H1 (cell line): ENCODE measurements at regions not wholly inside any gene's neighbourhood (a gene's known extent, or its start where the extent isn't known, plus 50 kb on each side); places are given as distances from the start of the nearest gene placed in this dataset.

Experiments used
- CTCF ChIA-PET: fragments of 300-600 bp; sonication (Branson Sonifier 250); formaldehyde crosslinking; loops from one replicate; lab custom pipeline; 2021; ENCODE audit not compliant: partially characterized antibody; lab: Charles Lee
- POLR2A ChIA-PET: fragments of 300-600 bp; sonication (Branson Sonifier 250); formaldehyde crosslinking; loops from one replicate; lab custom pipeline; 2021; ENCODE audit warnings: inconsistent platforms; ENCODE audit not compliant: partially characterized antibody; lab: Charles Lee
- DNase-seq, 2 experiments: peaks; one replicate each; pipeline versions ENCODE4 v3.0.0 to v3.0.0-alpha.2; 2010 to 2022; ENCODE audit warnings: low spot score in 2 of 2, low read depth in 1 of 2, mixed read lengths in 1 of 2
- FAIRE-seq: peaks from 2 replicates; lab custom pipeline; 2011; peaks lifted over from hg19 to GRCh38; lab: Jason Lieb, UNC
- H2AFZ ChIP-seq: 2 replicates; pipeline ENCODE4 v1.8.1; 2012; ENCODE audit warnings: low read length, inconsistent platforms
- H2AK5ac ChIP-seq: 2 replicates; pipeline ENCODE4 v1.6.1; 2013; ENCODE audit warnings: low read depth, low read length
- H2BK120ac ChIP-seq: replicated peaks from 2 replicates; pipeline ENCODE3; 2013; ENCODE audit warnings: low read depth, low read length, inconsistent platforms
- H2BK12ac ChIP-seq: 2 replicates; pipeline ENCODE4 v1.6.1; 2013; ENCODE audit warnings: low read depth, low read length
- H2BK15ac ChIP-seq: 2 replicates; pipeline ENCODE4 v1.6.1; 2013; ENCODE audit warnings: low read length
- H2BK20ac ChIP-seq: 2 replicates; pipeline ENCODE4 v1.6.1; 2013; ENCODE audit warnings: low read length
- H2BK5ac ChIP-seq: 2 replicates; pipeline ENCODE4 v1.6.1; 2013; ENCODE audit warnings: low read depth, low read length
- H3K14ac ChIP-seq: 2 replicates; pipeline ENCODE4 v1.6.1; 2013; ENCODE audit warnings: inconsistent platforms; ENCODE audit not compliant: insufficient read length
- H3K18ac ChIP-seq: 2 replicates; pipeline ENCODE4 v1.6.1; 2013; ENCODE audit warnings: low read length; ENCODE audit errors: extremely low read depth
- H3K23ac ChIP-seq: 2 replicates; pipeline ENCODE4 v1.6.1; 2013; ENCODE audit warnings: inconsistent platforms; ENCODE audit not compliant: insufficient read length
- H3K23me2 ChIP-seq: 2 replicates; pipeline ENCODE4 v1.6.1; 2013; ENCODE audit warnings: low read depth, low read length
- H3K27ac ChIP-seq: 2 replicates; pipeline ENCODE4 v1.6.1; 2011; ENCODE audit warnings: low read depth, low read length, inconsistent platforms
- H3K27me3 ChIP-seq, 4 experiments: replicated peaks in 1 of 4; 1 replicate in 1 of 4; 2 replicates in 3 of 4; pipeline versions ENCODE4 v1.6.1 to v1.8.1; 2011 to 2013; ENCODE audit warnings: low read length in 3 of 4, mild to moderate bottlenecking in 3 of 4, inconsistent platforms in 2 of 4, mixed read lengths in 2 of 4, moderate library complexity in 1 of 4; ENCODE audit not compliant: control insufficient read depth in 3 of 4, insufficient read depth in 3 of 4; ENCODE audit errors: extremely low read depth in 1 of 4
- H3K36me3 ChIP-seq, 4 experiments: 2 replicates each; pipeline versions ENCODE4 v1.6.1 to v1.8.1; 2011 to 2013; ENCODE audit warnings: mild to moderate bottlenecking in 4 of 4, low read length in 3 of 4, moderate library complexity in 2 of 4, control low read depth in 1 of 4, inconsistent platforms in 1 of 4; ENCODE audit not compliant: insufficient read depth in 4 of 4, control insufficient read depth in 2 of 4
- H3K4ac ChIP-seq: replicated peaks from 2 replicates; pipeline ENCODE3; 2013; ENCODE audit warnings: low read length, low read depth, mixed read lengths, inconsistent platforms; ENCODE audit not compliant: insufficient read length
- H3K4me1 ChIP-seq, 4 experiments: replicated peaks in 1 of 4; 1 replicate in 1 of 4; 2 replicates in 3 of 4; pipeline versions ENCODE4 v1.6.1 to v1.8.1; 2011 to 2013; ENCODE audit warnings: low read length in 3 of 4, inconsistent platforms in 2 of 4, mixed read lengths in 1 of 4; ENCODE audit not compliant: insufficient read depth in 4 of 4, control insufficient read depth in 3 of 4
- H3K4me2 ChIP-seq, 2 experiments: 2 replicates each; pipeline versions ENCODE4 v1.6.1 to v1.8.1; 2011 to 2013; ENCODE audit warnings: low read depth in 2 of 2, low read length in 2 of 2, control low read depth in 1 of 2, inconsistent platforms in 1 of 2, mild to moderate bottlenecking in 1 of 2; ENCODE audit not compliant: insufficient read depth in 1 of 2
- H3K4me3 ChIP-seq, 4 experiments: fragments of 200-600, 300-600 bp in 1 of 4; sonication (generic), shearing (Covaris generic), sonication (Bioruptor Twin) in 1 of 4; 2 replicates each; pipeline versions ENCODE4 v1.5.1 to v1.8.1; 2011 to 2016; ENCODE audit warnings: low read length in 4 of 4, low read depth in 3 of 4, control low read depth in 2 of 4, inconsistent platforms in 2 of 4, mild to moderate bottlenecking in 2 of 4, mixed read lengths in 1 of 4, moderate library complexity in 1 of 4; ENCODE audit not compliant: insufficient read depth in 2 of 4; ENCODE audit errors: extremely low read depth in 1 of 4
- H3K56ac ChIP-seq: replicated peaks from 2 replicates; pipeline ENCODE3; 2013; ENCODE audit warnings: low read depth, mild to moderate bottlenecking, mixed read lengths, low read length, inconsistent platforms; ENCODE audit not compliant: insufficient read length
- H3K79me1 ChIP-seq: 2 replicates; pipeline ENCODE4 v1.6.1; 2013; ENCODE audit warnings: low read depth, low read length, control low read depth
- H3K79me2 ChIP-seq, 2 experiments: 2 replicates each; pipeline versions ENCODE4 v1.6.1 to v1.8.1; 2012 to 2013; ENCODE audit warnings: low read length in 2 of 2, mild to moderate bottlenecking in 2 of 2, inconsistent platforms in 1 of 2; ENCODE audit not compliant: insufficient read depth in 2 of 2, control insufficient read depth in 1 of 2
- H3K9ac ChIP-seq, 4 experiments: replicated peaks in 1 of 4; 1 replicate in 1 of 4; 2 replicates in 3 of 4; pipeline versions ENCODE4 v1.6.1 to v1.8.1; 2011 to 2013; ENCODE audit warnings: low read depth in 3 of 4, low read length in 3 of 4, control low read depth in 2 of 4, mild to moderate bottlenecking in 2 of 4, moderate library complexity in 2 of 4, inconsistent platforms in 1 of 4; ENCODE audit errors: extremely low read depth in 1 of 4
- H3K9me3 ChIP-seq, 2 experiments: 2 replicates each; pipeline versions ENCODE4 v1.6.1 to v1.8.1; 2012 to 2013; ENCODE audit warnings: mild to moderate bottlenecking in 2 of 2, moderate library complexity in 2 of 2, control low read depth in 1 of 2, inconsistent platforms in 1 of 2, low read depth in 1 of 2, low read length in 1 of 2, mixed read lengths in 1 of 2; ENCODE audit not compliant: insufficient read depth in 2 of 2
- H4K20me1 ChIP-seq, 2 experiments: replicated peaks in 1 of 2; 2 replicates each; pipeline versions ENCODE3 to v1.8.1; 2011 to 2013; ENCODE audit warnings: inconsistent platforms in 2 of 2, low read length in 2 of 2, mild to moderate bottlenecking in 1 of 2; ENCODE audit not compliant: insufficient read depth in 2 of 2, control insufficient read depth in 1 of 2
- H4K5ac ChIP-seq: 2 replicates; pipeline ENCODE4 v1.6.1; 2013; ENCODE audit warnings: low read length, low read depth, mixed read lengths, inconsistent platforms; ENCODE audit not compliant: insufficient read length
- H4K8ac ChIP-seq: 2 replicates; pipeline ENCODE4 v1.8.0; 2013; ENCODE audit warnings: mild to moderate bottlenecking, moderate library complexity, low read length, inconsistent platforms; ENCODE audit not compliant: insufficient read depth; ENCODE audit errors: extremely low read depth
- H4K91ac ChIP-seq: replicated peaks from 2 replicates; pipeline ENCODE3; 2013; ENCODE audit warnings: low read length, mixed read lengths, inconsistent platforms; ENCODE audit not compliant: insufficient read length
- BRCA1 ChIP-seq: IDR thresholded peaks from 2 replicates; pipeline ENCODE4 v1.6.1; 2012; ENCODE audit warnings: low read depth, low read length, improper control_type of control experiment
- CEBPB ChIP-seq: IDR thresholded peaks from 2 replicates; pipeline ENCODE4 v1.6.1; 2012; ENCODE audit warnings: low read depth, low read length
- CHD2 ChIP-seq: IDR thresholded peaks from 2 replicates; pipeline ENCODE4 v1.6.1; 2012; ENCODE audit warnings: low read length, improper control_type of control experiment
- CTBP2 ChIP-seq: IDR thresholded peaks from 2 replicates; pipeline ENCODE4 v1.7.0; 2011; ENCODE audit warnings: borderline replicate concordance, mild to moderate bottlenecking, moderate library complexity, mixed read lengths, low read length; ENCODE audit not compliant: insufficient read depth, insufficient read length
- EZH2 ChIP-seq: fragments of 200-600 bp; sonication (generic); IDR thresholded peaks from 2 replicates; pipeline ENCODE4 v1.7.1; 2012; ENCODE audit warnings: low read depth, mild to moderate bottlenecking, moderate library complexity, low read length, inconsistent platforms; ENCODE audit not compliant: severe bottlenecking
- HDAC2 ChIP-seq, 2 experiments: fragments of 300-600 bp in 1 of 2; sonication (generic) in 1 of 2; IDR thresholded peaks; 2 replicates each; pipeline ENCODE4 v1.6.1; 2011 to 2012; ENCODE audit warnings: low read depth in 2 of 2, low read length in 2 of 2, mild to moderate bottlenecking in 2 of 2, moderate library complexity in 2 of 2, borderline replicate concordance in 1 of 2, inconsistent platforms in 1 of 2
- JUND ChIP-seq: IDR thresholded peaks from 2 replicates; pipeline ENCODE4 v1.6.1; 2011; ENCODE audit warnings: mild to moderate bottlenecking, improper control_type of control experiment, low read length
- KDM5A ChIP-seq: fragments of 200-600 bp; IDR thresholded peaks from 2 replicates; pipeline ENCODE4 v1.7.1; 2012; ENCODE audit warnings: mild to moderate bottlenecking, low read length, inconsistent platforms, mixed read lengths
- RBBP5 ChIP-seq: IDR thresholded peaks from 2 replicates; pipeline ENCODE4 v1.7.1; 2012; ENCODE audit warnings: low read depth, mild to moderate bottlenecking, inconsistent platforms, low read length, moderate library complexity, borderline replicate concordance
- SIN3A ChIP-seq, 2 experiments: IDR thresholded peaks in 1 of 2; conservative IDR thresholded peaks in 1 of 2; 2 replicates each; pipeline ENCODE4 v1.6.1; 2011 to 2012; ENCODE audit warnings: low read length in 2 of 2, improper control_type of control experiment in 1 of 2, low read depth in 1 of 2, mild to moderate bottlenecking in 1 of 2
- WGBS, 2 experiments: shearing (Covaris generic) in 1 of 2; methylation state at CpG; one replicate each; pipeline versions ENCODE4 v1.1.6 to v1.1.7; 2013 to 2015; ENCODE audit warnings: low lambda C conversion rate in 2 of 2, mixed read lengths in 2 of 2, inconsistent platforms in 1 of 2, low coverage in 1 of 2, missing lambda C conversion rate in 1 of 2; ENCODE audit not compliant: insufficient replicate concordance in 2 of 2, insufficient coverage in 1 of 2, insufficient read length in 1 of 2; ENCODE audit errors: extremely low coverage in 1 of 2, missing lambda C conversion rate in 1 of 2; 5-methylcytosine and 5-hydroxymethylcytosine counted together
- TF ChIP-seq, protein P1 (sequence below): IDR thresholded peaks from 2 replicates; pipeline ENCODE4 v1.6.1; 2012; ENCODE audit warnings: low read length, inconsistent platforms
- TF ChIP-seq, protein P2 (sequence below): IDR thresholded peaks from 2 replicates; pipeline ENCODE4 v1.6.1; 2011; ENCODE audit warnings: low read depth, mild to moderate bottlenecking, low read length; ENCODE audit not compliant: insufficient read depth

DNA sequence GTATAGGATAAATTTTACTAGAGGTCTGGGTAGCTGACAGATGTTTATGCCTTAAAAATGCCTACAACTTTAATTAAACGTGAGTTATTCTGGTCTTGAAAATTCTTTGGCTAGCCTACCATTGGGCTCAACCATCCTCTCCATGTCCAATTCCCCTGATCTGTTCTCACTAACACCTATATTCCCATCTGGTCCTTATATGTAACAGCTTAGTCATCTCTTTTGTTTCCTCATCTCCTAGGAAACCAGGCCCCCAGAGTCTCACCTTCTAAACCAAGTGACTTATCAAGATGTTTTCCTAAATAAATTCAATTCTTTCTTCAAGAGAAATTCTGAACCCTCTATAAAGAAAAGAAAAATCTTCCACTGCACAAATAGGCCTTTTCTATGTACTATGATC is 148.5 kb downstream of the TTC32 start:
- no peaks in the 10 kb centered on the region for H3K36me3 ChIP-seq
- no peak overlapping the region for H3K4me3 ChIP-seq
- H4K5ac ChIP-seq, result no peak overlapping the region
- H3K23me2 ChIP-seq, result no peaks in the 10 kb centered on the region
- no peak overlapping the region for H3K18ac ChIP-seq
- POLR2A ChIA-PET, result no interaction called here
- H2AFZ ChIP-seq, result no peak overlapping the region
- no peaks in the 10 kb centered on the region for H3K27me3 ChIP-seq
- CTCF ChIA-PET, result interaction anchor here (1.4 kb wide), 2 partner anchors 10 to 98 kb away, joined by 3 read pairs; no protein-coding TSS in a partner anchor
- H3K23ac ChIP-seq, result no peak overlapping the region
- no peak overlapping the region for H2BK20ac ChIP-seq
- H3K9me3 ChIP-seq, result no peaks in the 10 kb centered on the region
- no peaks in the 10 kb centered on the region for H4K20me1 ChIP-seq
- H3K9ac ChIP-seq, result no peak overlapping the region
- H2BK12ac ChIP-seq, result no peak overlapping the region
- H3K79me1 ChIP-seq, result no peaks in the 10 kb centered on the region
- no peak overlapping the region for H2BK120ac ChIP-seq
- H3K4me1 ChIP-seq, result no peaks in the 10 kb centered on the region
- no peak overlapping the region for H2BK15ac ChIP-seq
- no peak overlapping the region for H2BK5ac ChIP-seq
- no peak for FAIRE-seq
- H3K27ac ChIP-seq, result no peak overlapping the region
- no peak overlapping the region for H4K8ac ChIP-seq
- H4K91ac ChIP-seq, result no peak overlapping the region
- H3K4ac ChIP-seq, result no peak overlapping the region
- no peak overlapping the region for H3K56ac ChIP-seq
- H2AK5ac ChIP-seq, result no peak overlapping the region
- H3K79me2 ChIP-seq, result no peaks in the 10 kb centered on the region
- DNase-seq, result no peak
- H3K14ac ChIP-seq, result no peak overlapping the region
- TF ChIP-seq KDM5A (no peak), CTBP2 (no peak), CEBPB (no peak), SIN3A (conservative IDR thresholded peaks at IDR 0.05 in 1 of 2, IDR thresholded peaks at IDR 0.05 in 1 of 2; ENCODE audit: low read depth in 1 of 2, low read length in 2 of 2) (no peak), JUND (no peak), BRCA1 (no peak), EZH2 (no peak), HDAC2 (IDR thresholded peaks at IDR 0.05; ENCODE audit: borderline replicate concordance in 1 of 2, low read depth in 2 of 2, low read length in 2 of 2) (no peak), RBBP5 (no peak), CHD2 (no peak)
- TF ChIP-seq, protein P1, sequence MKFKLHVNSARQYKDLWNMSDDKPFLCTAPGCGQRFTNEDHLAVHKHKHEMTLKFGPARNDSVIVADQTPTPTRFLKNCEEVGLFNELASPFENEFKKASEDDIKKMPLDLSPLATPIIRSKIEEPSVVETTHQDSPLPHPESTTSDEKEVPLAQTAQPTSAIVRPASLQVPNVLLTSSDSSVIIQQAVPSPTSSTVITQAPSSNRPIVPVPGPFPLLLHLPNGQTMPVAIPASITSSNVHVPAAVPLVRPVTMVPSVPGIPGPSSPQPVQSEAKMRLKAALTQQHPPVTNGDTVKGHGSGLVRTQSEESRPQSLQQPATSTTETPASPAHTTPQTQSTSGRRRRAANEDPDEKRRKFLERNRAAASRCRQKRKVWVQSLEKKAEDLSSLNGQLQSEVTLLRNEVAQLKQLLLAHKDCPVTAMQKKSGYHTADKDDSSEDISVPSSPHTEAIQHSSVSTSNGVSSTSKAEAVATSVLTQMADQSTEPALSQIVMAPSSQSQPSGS, result no peak
- TF ChIP-seq, protein P2, sequence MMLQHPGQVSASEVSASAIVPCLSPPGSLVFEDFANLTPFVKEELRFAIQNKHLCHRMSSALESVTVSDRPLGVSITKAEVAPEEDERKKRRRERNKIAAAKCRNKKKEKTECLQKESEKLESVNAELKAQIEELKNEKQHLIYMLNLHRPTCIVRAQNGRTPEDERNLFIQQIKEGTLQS, result no peak
- H3K4me2 ChIP-seq, result no peak overlapping the region
- 94% methylated on average over 1 of the region's 1 CpG; no CpG with 5 or more reads in 1 of the 2 experiments for WGBS, 2 experiments
